GM12872 (cell line): ENCODE measurements at regions not wholly inside any gene's neighbourhood (a gene's known extent, or its start where the extent isn't known, plus 50 kb on each side); places are given as distances from the start of the nearest gene placed in this dataset.
A peak's percentile ranks its signal among the peaks of the same experiment; 100 is the strongest.

Experiments used
- TF ChIP-seq, protein P1 (sequence below): IDR thresholded peaks from 3 replicates; pipeline ENCODE4 v1.5.1; 2011; ENCODE audit warnings: low read depth, mild to moderate bottlenecking, low read length, moderate library complexity; ENCODE audit not compliant: insufficient read depth

DNA sequence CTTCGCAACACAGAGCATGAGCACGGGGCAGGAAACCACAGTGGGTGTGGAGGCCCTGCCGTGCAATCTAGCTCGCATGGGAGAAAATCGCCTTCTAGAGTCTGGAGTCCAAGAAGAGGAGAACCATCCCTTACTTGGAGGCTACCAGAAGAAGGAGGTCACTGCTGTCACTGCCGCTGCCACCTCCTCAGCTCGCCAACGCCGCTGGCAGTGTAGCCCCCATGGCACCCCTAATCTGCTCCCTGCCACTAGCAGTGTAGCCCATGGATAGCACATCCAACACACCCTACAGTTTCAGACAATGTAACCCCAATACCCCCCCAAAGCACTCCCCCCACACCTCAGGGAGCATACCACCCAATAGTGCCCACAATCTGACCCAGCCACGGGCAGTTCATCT is 438.0 kb upstream of the ZNF337 start:
- TF ChIP-seq, protein P1, sequence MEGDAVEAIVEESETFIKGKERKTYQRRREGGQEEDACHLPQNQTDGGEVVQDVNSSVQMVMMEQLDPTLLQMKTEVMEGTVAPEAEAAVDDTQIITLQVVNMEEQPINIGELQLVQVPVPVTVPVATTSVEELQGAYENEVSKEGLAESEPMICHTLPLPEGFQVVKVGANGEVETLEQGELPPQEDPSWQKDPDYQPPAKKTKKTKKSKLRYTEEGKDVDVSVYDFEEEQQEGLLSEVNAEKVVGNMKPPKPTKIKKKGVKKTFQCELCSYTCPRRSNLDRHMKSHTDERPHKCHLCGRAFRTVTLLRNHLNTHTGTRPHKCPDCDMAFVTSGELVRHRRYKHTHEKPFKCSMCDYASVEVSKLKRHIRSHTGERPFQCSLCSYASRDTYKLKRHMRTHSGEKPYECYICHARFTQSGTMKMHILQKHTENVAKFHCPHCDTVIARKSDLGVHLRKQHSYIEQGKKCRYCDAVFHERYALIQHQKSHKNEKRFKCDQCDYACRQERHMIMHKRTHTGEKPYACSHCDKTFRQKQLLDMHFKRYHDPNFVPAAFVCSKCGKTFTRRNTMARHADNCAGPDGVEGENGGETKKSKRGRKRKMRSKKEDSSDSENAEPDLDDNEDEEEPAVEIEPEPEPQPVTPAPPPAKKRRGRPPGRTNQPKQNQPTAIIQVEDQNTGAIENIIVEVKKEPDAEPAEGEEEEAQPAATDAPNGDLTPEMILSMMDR, result no peak

GRCh38 chr20:25992146-25992545 is 295.5 kb upstream of the ZNF337 start:
- TF ChIP-seq, protein P1, result no peak

DNA sequence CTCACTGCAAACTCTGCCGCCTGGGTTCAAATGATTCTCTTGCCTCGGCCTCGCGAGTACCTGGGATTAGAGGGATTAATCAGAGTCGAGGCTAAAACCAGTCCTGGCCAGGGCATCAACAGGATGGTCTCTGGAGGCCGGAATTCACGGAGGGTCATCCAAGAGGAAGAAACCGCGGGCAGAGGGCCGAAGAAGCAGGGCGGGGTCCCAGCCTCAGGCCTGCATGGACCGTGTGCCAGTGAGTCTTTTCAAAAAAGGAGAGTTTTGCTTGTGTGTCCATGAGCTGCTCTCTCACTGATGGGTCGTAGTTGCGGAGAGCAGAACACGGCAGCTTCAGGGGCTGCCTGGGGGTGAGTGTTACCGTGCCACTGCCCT is 295.1 kb upstream of the ZNF337 start:
- TF ChIP-seq, protein P1, result no peak

DNA sequence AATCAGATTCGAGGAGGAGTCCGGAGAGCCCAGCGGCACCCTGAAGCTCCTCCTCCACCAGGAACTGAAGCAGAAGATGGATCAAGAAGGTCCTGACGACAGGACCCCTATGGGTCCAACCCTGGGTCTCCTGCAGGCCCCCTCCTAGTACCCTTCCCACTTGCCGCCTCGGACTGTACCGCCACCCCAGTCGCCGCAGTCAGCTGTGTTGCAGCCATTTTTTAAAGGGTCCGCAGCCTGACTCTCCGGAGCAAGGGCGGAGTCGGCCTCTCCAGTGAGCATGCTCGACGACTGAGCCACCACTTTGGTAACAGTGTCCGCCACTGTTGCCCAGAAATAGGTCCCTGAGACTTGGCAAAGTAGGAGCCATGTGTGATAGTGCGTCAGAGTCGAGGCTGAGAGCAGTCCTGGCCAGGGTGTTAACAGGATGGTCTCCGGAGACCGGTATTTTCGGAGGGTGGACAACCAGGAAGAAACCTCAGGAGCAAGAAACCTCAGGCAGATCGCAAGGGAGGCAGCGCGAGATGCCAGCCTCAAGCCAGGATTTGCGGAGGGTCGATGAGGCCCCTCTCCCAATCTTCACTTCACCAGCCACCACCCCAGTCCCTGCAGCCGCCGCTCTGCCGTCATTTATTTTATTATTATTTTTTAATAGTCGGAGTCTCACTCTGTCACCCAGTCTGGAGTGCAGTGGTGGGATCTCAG is 294.6 kb upstream of the ZNF337 start:
- TF ChIP-seq, protein P1, result no peak

GRCh38 chr20:25989196-25989595 is 292.5 kb upstream of the ZNF337 start:
- TF ChIP-seq, protein P1, result no peak

DNA sequence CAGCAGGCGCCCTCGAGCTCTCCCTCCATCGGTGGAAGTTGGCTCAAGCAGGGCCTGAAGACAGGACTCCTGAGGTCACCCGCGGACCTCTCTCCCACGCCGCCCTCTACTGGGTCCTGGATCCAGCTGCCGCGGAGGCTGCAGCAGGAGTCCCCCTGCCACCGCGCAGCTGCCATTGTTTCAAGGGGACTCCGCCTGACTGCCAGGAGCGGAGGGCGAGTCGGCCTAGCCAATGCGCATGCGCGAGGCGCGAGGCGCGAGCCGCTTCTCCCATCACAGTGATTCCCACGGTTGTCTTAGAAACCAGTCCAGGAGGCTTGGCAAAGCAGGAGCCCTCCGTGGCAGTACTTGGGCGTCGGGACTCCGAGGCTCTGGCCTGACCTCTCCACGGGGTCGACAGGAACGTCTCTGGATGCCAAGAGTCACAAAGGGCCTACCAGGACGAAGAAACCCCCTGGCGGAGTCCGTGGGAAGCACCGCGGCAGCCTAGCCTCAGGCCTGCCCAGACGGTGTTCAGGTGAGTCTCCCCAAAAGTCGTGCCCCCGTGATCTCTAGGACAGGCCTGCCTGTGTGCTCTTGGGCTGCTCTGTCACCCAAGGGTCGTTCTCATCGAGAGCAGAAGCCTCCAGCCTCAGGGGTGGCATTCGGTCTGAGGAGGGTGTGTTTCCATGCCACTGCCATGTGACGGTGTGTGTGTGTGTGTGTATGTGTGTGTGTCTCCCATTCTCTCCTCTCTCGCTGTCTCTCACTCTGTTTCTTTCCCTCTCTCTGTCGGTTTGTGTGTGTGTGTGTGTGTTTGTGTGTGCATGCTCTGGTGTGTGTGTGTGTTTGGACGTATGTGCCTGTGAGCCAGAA is 290.6 kb upstream of the ZNF337 start:
- TF ChIP-seq, protein P1, result peak; percentile 65

- TF ChIP-seq, protein P1, result no peak
These were observed 288.9 kb upstream of the ZNF337 start for GRCh38 chr20:25985597-25985996.
